ENCODE measurements at regions not wholly inside any gene's neighbourhood (a gene's known extent, or its start where the extent isn't known, plus 50 kb on each side); places are given as distances from the start of the nearest gene placed in this dataset.

DNA sequence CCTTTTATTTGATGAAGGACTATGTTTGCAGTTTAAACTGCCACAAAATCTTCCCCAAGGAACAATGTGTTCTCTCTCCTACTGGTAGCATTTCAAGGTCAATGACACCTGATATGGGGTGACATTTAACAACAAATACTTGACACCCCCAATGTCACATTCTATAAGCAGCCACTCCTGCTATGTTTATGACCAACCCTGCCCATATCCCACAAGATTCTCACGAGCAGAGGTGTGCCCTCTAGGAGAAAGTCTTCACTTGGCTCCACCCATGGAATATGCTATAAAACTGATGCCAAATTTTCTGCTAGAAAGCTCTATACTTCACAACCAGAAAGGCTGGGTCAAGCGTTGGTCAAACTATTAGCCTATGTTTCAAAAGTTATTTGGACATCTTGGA, 105.6 kb upstream of the ARID2 start:
- TF ChIP-seq POLR2A (IDR thresholded peaks at IDR 0.05) = no peak
- TF ChIP-seq EP300 (IDR thresholded peaks at IDR 0.05) = no peak
- TF ChIP-seq CTCF (IDR thresholded peaks at IDR 0.05) = no peak
- TF ChIP-seq POLR2AphosphoS5 (IDR thresholded peaks at IDR 0.05) = no peak

Measured in sigmoid colon (tissue), 4 donors.